ENCODE measurements at regions not wholly inside any gene's neighbourhood (a gene's known extent, or its start where the extent isn't known, plus 50 kb on each side); places are given as distances from the start of the nearest gene placed in this dataset.
"Not testable (repeated sequence)": the region's sequence is repeated elsewhere in the genome, so short reads cannot be mapped to it uniquely, and the experiment has no call there.

DNA sequence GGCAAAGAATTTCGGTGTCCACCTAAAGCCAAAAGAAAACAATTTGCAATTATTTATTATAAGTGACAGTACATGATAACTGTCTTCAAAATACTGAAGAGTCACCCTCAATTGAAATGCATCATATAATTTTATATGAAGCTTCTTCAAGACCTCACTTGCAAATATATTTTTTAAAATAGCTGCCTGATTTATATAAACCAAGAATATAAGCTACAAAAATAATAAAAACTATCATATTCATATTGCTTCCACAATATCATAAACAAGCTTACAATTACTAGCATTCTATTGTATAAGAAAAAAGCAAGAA is 144.1 kb downstream of the CETN3 start:
- H3K9me3 ChIP-seq, result no peaks in the 10 kb centered on the region
- no peaks in the 10 kb centered on the region for H3K27me3 ChIP-seq
- H3K36me3 ChIP-seq, result no peaks in the 10 kb centered on the region
- H3K4me1 ChIP-seq (ENCODE audit: control insufficient read depth in 1 of 2, insufficient read depth in 1 of 2, low read depth in 1 of 2, low read length in 1 of 2), result no peaks in the 10 kb centered on the region
- TF ChIP-seq, protein P1, sequence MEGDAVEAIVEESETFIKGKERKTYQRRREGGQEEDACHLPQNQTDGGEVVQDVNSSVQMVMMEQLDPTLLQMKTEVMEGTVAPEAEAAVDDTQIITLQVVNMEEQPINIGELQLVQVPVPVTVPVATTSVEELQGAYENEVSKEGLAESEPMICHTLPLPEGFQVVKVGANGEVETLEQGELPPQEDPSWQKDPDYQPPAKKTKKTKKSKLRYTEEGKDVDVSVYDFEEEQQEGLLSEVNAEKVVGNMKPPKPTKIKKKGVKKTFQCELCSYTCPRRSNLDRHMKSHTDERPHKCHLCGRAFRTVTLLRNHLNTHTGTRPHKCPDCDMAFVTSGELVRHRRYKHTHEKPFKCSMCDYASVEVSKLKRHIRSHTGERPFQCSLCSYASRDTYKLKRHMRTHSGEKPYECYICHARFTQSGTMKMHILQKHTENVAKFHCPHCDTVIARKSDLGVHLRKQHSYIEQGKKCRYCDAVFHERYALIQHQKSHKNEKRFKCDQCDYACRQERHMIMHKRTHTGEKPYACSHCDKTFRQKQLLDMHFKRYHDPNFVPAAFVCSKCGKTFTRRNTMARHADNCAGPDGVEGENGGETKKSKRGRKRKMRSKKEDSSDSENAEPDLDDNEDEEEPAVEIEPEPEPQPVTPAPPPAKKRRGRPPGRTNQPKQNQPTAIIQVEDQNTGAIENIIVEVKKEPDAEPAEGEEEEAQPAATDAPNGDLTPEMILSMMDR (IDR thresholded peaks at IDR 0.05), result no peak
- no peak overlapping the region for H3K27ac ChIP-seq
- no peak overlapping the region for H3K4me3 ChIP-seq (ENCODE audit: low read depth in 1 of 2, low read length in 1 of 2)

DNA sequence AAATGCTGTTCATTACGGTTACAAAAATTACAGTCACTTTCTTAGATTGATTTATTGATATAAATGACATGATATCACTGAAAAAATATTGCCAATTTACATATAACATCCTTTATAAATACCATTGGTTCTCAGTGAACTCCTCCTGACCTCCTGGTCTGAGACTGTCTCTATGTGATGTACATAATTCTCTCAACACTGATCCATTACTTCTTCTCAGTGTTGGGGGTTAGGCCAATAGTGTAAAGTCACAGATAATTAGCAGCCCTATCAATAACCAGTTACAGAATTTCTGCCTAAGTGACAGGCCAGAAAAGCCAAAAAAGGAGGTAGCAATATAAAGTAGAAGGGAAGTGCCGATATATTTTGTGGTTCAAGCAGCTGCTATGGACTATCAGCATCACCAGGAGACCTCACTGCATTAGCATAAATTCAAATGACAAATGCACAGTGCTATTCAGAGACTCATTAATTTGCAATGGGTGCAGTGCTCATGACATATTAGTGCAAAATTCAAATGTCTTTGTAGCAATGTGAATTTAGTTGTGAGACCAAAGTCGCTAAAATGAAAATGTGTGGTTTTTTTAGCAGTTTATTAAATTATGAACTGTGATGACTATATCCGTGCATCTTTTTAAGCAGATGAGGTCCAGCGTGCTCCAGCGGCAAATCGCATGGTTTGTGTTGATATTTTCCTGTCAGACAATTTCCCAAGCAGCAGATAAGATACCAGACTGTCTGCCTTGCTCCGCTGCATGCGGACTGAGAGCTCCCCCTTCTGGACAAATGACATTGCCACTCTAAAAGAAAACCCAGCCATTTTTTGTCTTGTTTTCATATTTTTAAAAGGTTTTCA is 144.6 kb downstream of the CETN3 start:
- TF ChIP-seq, protein P1 (IDR thresholded peaks at IDR 0.05), result peak; percentile 64
- H3K27ac ChIP-seq, result no peak overlapping the region
- no peaks in the 10 kb centered on the region for H3K27me3 ChIP-seq
- H3K4me3 ChIP-seq (ENCODE audit: low read depth in 1 of 2, low read length in 1 of 2), result no peak overlapping the region
- no peaks in the 10 kb centered on the region for H3K4me1 ChIP-seq (ENCODE audit: control insufficient read depth in 1 of 2, insufficient read depth in 1 of 2, low read depth in 1 of 2, low read length in 1 of 2)
- H3K36me3 ChIP-seq, result no peaks in the 10 kb centered on the region
- no peaks in the 10 kb centered on the region for H3K9me3 ChIP-seq

DNA sequence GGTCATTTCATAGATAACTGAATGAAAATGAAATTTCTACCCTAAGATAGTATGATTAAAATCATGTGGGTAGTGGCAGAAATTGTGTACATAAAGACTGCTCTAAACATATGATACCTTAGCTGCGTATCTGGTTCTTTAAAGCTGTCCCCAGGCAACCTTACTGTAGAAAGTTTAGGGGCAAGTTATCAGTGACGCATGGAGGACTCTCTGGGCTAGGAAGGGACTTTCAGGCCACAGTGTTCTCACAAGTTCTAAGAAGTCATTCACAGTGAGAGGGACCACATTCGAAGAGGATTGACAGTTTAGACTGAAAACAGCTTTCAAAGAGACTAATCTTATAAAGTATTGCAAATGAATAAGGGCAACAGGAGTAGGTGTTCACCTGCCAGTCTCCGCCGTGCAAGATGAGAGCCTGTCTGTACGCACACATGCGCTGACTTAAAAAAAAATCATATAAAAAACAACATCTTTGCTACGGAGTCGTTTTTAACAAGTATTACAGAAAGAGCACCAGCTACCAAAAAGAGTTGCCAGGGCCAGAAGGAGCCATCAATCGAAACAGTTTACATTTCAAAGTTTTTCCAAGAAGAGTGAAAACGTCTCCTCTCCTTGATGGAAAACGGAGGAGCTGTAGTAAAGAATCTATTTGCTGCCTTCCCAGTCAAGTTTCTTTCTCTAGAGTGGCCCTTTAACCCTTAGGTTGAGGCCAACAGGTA is 146.3 kb downstream of the CETN3 start:
- H3K4me3 ChIP-seq (ENCODE audit: low read depth in 1 of 2, low read length in 1 of 2), result no peak overlapping the region
- no peak overlapping the region for H3K27ac ChIP-seq
- no peaks in the 10 kb centered on the region for H3K4me1 ChIP-seq (ENCODE audit: control insufficient read depth in 1 of 2, insufficient read depth in 1 of 2, low read depth in 1 of 2, low read length in 1 of 2)
- H3K27me3 ChIP-seq, result no peaks in the 10 kb centered on the region
- no peaks in the 10 kb centered on the region for H3K9me3 ChIP-seq
- TF ChIP-seq, protein P1 (IDR thresholded peaks at IDR 0.05), result no peak
- H3K36me3 ChIP-seq, result no peaks in the 10 kb centered on the region

DNA sequence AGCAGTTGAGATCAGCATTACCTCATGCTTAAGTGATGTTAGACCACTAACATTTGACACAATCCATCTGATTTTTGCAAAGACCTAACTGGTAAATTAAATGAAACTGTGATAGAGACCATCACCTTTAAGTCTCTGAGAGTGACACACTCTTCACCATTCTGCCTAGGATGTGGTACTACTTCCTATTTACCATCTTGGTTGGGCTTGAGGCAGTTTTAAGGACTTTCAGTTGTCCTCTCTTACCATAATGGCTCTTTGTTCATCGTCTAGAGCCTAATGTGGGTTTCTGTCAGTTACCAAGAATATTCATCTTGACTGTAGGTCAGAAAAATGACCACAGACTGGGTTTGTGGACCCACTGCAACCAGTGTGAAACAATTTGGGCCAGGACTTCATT is 158.1 kb downstream of the CETN3 start:
- no peak overlapping the region for H3K27ac ChIP-seq
- no peaks in the 10 kb centered on the region for H3K4me1 ChIP-seq (ENCODE audit: control insufficient read depth in 1 of 2, insufficient read depth in 1 of 2, low read depth in 1 of 2, low read length in 1 of 2)
- TF ChIP-seq, protein P1 (IDR thresholded peaks at IDR 0.05), result no peak
- H3K9me3 ChIP-seq, result no peaks in the 10 kb centered on the region
- H3K36me3 ChIP-seq, result no peaks in the 10 kb centered on the region
- H3K4me3 ChIP-seq (ENCODE audit: low read depth in 1 of 2, low read length in 1 of 2), result no peak overlapping the region
- H3K27me3 ChIP-seq, result no peaks in the 10 kb centered on the region

DNA sequence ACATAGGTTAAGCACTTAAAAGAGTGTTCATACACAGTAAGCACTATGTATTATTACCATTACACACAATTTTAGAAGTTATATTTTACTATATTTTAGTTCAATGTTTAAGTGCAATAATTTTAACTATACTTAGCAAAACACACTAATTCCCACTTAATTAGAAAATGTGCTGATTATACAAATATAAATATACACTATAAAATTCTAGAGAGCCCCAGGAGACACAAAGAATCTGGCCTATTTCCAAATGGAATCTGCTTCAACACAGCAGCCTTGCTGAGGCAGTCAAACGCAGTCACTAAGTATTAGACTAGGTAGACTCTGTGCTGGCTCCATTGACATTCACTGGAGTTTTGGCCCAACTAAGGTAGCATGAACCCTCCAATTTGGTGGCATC is 160.9 kb downstream of the CETN3 start:
- Histone ChIP-seq H3K9me3 (no peaks in the 10 kb centered on the region), H3K4me3 (ENCODE audit: low read depth in 1 of 2, low read length in 1 of 2) (no peak overlapping the region), H3K27me3 (no peaks in the 10 kb centered on the region), H3K27ac (no peak overlapping the region), H3K4me1 (ENCODE audit: control insufficient read depth in 1 of 2, insufficient read depth in 1 of 2, low read depth in 1 of 2, low read length in 1 of 2) (no peaks in the 10 kb centered on the region), H3K36me3 (no peaks in the 10 kb centered on the region)
- TF ChIP-seq, protein P1 (IDR thresholded peaks at IDR 0.05), result no peak

DNA sequence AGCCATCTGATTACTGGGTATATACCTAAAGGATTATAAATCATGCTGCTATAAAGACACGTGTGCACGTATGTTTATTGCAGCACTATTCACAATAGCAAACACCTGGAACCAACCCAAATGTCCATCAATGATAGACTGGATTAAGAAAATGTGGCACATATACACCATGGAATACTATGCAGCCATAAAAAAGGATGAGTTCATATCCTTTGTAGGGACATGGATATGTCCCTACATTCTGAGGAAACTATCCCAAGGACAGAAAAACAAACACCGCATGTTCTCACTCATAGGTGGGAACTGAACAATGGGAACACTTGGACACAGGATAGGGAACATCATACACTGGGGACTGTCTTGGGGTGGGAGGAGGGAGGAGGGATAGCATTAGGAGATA is 165.7 kb downstream of the CETN3 start:
- H3K4me1 ChIP-seq (ENCODE audit: control insufficient read depth in 1 of 2, insufficient read depth in 1 of 2, low read depth in 1 of 2, low read length in 1 of 2); H3K36me3 ChIP-seq; H3K27me3 ChIP-seq; H3K27ac ChIP-seq; H3K9me3 ChIP-seq; H3K4me3 ChIP-seq (ENCODE audit: low read depth in 1 of 2, low read length in 1 of 2): not testable (repeated sequence)

All from neutrophil (primary cell).